HEK293 (cell line): ENCODE measurements at regions not wholly inside any gene's neighbourhood (a gene's known extent, or its start where the extent isn't known, plus 50 kb on each side); places are given as distances from the start of the nearest gene placed in this dataset.

Experiments used
- YY1 ChIP-seq: fragments of 450-650 bp; formaldehyde crosslinking; IDR thresholded peaks from 2 replicates; pipeline ENCODE4 v1.5.1; 2018; ENCODE audit warnings: missing biosample characterization, missing genetic modification characterization
- ZNF133 ChIP-seq: fragments of 450-650 bp; formaldehyde crosslinking; IDR thresholded peaks from 2 replicates; pipeline ENCODE4 v1.5.1; 2016; ENCODE audit warnings: missing biosample characterization, missing genetic modification characterization
- ZNF148 ChIP-seq: fragments of 450-650 bp; formaldehyde crosslinking; IDR thresholded peaks from 2 replicates; pipeline ENCODE4 v1.5.0; 2017; ENCODE audit warnings: missing biosample characterization, missing genetic modification characterization, borderline replicate concordance
- ZNF24 ChIP-seq: fragments of 450-650 bp; formaldehyde crosslinking; IDR thresholded peaks from 2 replicates; pipeline ENCODE4 v1.5.1; 2016; ENCODE audit warnings: missing biosample characterization, missing genetic modification characterization
- TF ChIP-seq, protein P1 (sequence below): fragments of 450-650 bp; formaldehyde crosslinking; IDR thresholded peaks from 2 replicates; pipeline ENCODE4 v1.5.1; 2016; ENCODE audit warnings: missing biosample characterization, missing genetic modification characterization
- TF ChIP-seq, protein P2 (sequence below): fragments of 450-650 bp; formaldehyde crosslinking; IDR thresholded peaks from 2 replicates; pipeline ENCODE4 v1.5.1; 2016; ENCODE audit warnings: missing biosample characterization, missing genetic modification characterization
- TF ChIP-seq, protein P3 (sequence below): fragments of 450-650 bp; formaldehyde crosslinking; IDR thresholded peaks from 2 replicates; pipeline ENCODE4 v1.5.1; 2016; ENCODE audit warnings: missing biosample characterization, missing genetic modification characterization

DNA sequence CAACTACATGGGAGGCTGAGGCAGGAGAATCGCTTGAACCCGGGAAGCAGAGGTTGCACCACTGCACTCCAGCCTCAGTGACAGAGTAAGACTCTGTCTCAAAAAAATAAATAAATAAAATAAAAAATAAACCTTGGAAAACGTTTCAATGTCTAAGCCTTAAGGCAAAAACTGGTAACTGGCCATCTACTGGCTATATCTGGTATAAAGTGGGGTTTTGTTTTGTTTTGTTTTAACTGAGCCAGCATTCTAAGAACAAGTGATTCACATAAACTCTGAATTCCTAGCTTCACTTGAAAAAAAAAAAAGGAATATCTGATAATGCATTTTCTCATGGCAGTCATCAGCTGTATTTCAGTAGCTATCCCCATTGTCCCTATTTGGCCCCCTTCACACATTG lies 126.1 kb upstream of the EFNA5 start:
- TF ChIP-seq, protein P1, sequence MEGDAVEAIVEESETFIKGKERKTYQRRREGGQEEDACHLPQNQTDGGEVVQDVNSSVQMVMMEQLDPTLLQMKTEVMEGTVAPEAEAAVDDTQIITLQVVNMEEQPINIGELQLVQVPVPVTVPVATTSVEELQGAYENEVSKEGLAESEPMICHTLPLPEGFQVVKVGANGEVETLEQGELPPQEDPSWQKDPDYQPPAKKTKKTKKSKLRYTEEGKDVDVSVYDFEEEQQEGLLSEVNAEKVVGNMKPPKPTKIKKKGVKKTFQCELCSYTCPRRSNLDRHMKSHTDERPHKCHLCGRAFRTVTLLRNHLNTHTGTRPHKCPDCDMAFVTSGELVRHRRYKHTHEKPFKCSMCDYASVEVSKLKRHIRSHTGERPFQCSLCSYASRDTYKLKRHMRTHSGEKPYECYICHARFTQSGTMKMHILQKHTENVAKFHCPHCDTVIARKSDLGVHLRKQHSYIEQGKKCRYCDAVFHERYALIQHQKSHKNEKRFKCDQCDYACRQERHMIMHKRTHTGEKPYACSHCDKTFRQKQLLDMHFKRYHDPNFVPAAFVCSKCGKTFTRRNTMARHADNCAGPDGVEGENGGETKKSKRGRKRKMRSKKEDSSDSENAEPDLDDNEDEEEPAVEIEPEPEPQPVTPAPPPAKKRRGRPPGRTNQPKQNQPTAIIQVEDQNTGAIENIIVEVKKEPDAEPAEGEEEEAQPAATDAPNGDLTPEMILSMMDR (tag by site-specific recombination), result no peak
- TF ChIP-seq ZNF24 (tag by site-specific recombination) (no peak), ZNF133 (tag by site-specific recombination) (no peak), YY1 (tag by site-specific recombination) (no peak), ZNF148 (tag by site-specific recombination) (no peak)
- TF ChIP-seq, protein P2, sequence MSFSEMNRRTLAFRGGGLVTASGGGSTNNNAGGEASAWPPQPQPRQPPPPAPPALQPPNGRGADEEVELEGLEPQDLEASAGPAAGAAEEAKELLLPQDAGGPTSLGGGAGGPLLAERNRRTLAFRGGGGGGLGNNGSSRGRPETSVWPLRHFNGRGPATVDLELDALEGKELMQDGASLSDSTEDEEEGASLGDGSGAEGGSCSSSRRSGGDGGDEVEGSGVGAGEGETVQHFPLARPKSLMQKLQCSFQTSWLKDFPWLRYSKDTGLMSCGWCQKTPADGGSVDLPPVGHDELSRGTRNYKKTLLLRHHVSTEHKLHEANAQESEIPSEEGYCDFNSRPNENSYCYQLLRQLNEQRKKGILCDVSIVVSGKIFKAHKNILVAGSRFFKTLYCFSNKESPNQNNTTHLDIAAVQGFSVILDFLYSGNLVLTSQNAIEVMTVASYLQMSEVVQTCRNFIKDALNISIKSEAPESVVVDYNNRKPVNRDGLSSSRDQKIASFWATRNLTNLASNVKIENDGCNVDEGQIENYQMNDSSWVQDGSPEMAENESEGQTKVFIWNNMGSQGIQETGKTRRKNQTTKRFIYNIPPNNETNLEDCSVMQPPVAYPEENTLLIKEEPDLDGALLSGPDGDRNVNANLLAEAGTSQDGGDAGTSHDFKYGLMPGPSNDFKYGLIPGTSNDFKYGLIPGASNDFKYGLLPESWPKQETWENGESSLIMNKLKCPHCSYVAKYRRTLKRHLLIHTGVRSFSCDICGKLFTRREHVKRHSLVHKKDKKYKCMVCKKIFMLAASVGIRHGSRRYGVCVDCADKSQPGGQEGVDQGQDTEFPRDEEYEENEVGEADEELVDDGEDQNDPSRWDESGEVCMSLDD (tag by site-specific recombination), result no peak
- TF ChIP-seq, protein P3, sequence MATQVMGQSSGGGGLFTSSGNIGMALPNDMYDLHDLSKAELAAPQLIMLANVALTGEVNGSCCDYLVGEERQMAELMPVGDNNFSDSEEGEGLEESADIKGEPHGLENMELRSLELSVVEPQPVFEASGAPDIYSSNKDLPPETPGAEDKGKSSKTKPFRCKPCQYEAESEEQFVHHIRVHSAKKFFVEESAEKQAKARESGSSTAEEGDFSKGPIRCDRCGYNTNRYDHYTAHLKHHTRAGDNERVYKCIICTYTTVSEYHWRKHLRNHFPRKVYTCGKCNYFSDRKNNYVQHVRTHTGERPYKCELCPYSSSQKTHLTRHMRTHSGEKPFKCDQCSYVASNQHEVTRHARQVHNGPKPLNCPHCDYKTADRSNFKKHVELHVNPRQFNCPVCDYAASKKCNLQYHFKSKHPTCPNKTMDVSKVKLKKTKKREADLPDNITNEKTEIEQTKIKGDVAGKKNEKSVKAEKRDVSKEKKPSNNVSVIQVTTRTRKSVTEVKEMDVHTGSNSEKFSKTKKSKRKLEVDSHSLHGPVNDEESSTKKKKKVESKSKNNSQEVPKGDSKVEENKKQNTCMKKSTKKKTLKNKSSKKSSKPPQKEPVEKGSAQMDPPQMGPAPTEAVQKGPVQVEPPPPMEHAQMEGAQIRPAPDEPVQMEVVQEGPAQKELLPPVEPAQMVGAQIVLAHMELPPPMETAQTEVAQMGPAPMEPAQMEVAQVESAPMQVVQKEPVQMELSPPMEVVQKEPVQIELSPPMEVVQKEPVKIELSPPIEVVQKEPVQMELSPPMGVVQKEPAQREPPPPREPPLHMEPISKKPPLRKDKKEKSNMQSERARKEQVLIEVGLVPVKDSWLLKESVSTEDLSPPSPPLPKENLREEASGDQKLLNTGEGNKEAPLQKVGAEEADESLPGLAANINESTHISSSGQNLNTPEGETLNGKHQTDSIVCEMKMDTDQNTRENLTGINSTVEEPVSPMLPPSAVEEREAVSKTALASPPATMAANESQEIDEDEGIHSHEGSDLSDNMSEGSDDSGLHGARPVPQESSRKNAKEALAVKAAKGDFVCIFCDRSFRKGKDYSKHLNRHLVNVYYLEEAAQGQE, result no peak
